GM18502 (cell line): ENCODE measurements at regions not wholly inside any gene's neighbourhood (a gene's known extent, or its start where the extent isn't known, plus 50 kb on each side); places are given as distances from the start of the nearest gene placed in this dataset.
A peak's percentile ranks its signal among the peaks of the same experiment; 100 is the strongest.
"Not testable (repeated sequence)": the region's sequence is repeated elsewhere in the genome, so short reads cannot be mapped to it uniquely, and the experiment has no call there.

Experiments
- ATAC-seq: cut with Tn5 transposase; IDR thresholded peaks from one replicate; pipeline ENCODE4 v1.9.1; 2021; ENCODE audit warnings: mild to moderate bottlenecking; ENCODE audit not compliant: unreplicated experiment, poor library complexity

GRCh38 chr9:83191154-83191553 is 128.2 kb upstream of the RASEF start:
- ATAC-seq = no peak

GRCh38 chr9:83189026-83189425 is 126.1 kb upstream of the RASEF start:
- not testable (repeated sequence) for ATAC-seq

GRCh38 chr9:83188277-83188676 is 125.3 kb upstream of the RASEF start:
- ATAC-seq = no peak

- no peak for ATAC-seq
These were observed 123.3 kb upstream of the RASEF start for GRCh38 chr9:83186155-83186737.

- no peak for ATAC-seq
These were observed 122.7 kb upstream of the RASEF start for GRCh38 chr9:83185488-83186154.

- ATAC-seq = no peak
These were observed 120.7 kb upstream of the RASEF start for GRCh38 chr9:83183621-83184020.

GRCh38 chr9:83182071-83182470 is 119.1 kb upstream of the RASEF start:
- no peak for ATAC-seq

- no peak for ATAC-seq
These were observed 115.8 kb upstream of the RASEF start for GRCh38 chr9:83178717-83179116.

- no peak for ATAC-seq
These were observed 114.8 kb upstream of the RASEF start for GRCh38 chr9:83177747-83178146.

GRCh38 chr9:83167126-83167525 is 104.2 kb upstream of the RASEF start:
- ATAC-seq = no peak

GRCh38 chr9:83166372-83166771 is 103.4 kb upstream of the RASEF start:
- no peak for ATAC-seq

GRCh38 chr9:83155733-83156132 is 92.8 kb upstream of the RASEF start:
- no peak for ATAC-seq

- peak; percentile 40 for ATAC-seq
These were observed 91.9 kb upstream of the RASEF start for GRCh38 chr9:83154821-83155220.

GRCh38 chr9:83154087-83154736 is 91.3 kb upstream of the RASEF start:
- peak; percentile 97 for ATAC-seq

- ATAC-seq = no peak
These were observed 90.1 kb upstream of the RASEF start for GRCh38 chr9:83153030-83153429.

GRCh38 chr9:83151627-83152137 is 88.7 kb upstream of the RASEF start:
- no peak for ATAC-seq

GRCh38 chr9:83147315-83148149 is 84.6 kb upstream of the RASEF start:
- no peak for ATAC-seq

- ATAC-seq = no peak
These were observed 83.4 kb upstream of the RASEF start for GRCh38 chr9:83146325-83146724.

- no peak for ATAC-seq
These were observed 81.5 kb upstream of the RASEF start for GRCh38 chr9:83144492-83144891.

GRCh38 chr9:83142389-83142788 is 79.4 kb upstream of the RASEF start:
- ATAC-seq = no peak

- ATAC-seq = no peak
These were observed 78.9 kb upstream of the RASEF start for GRCh38 chr9:83141887-83142286.
